Panc1 (cell line): ENCODE measurements at regions not wholly inside any gene's neighbourhood (a gene's known extent, or its start where the extent isn't known, plus 50 kb on each side); places are given as distances from the start of the nearest gene placed in this dataset.

Source experiments
- ATAC-seq: fragments of 200-7000 bp; cut with Tn5 transposase; 2 replicates; pipeline ENCODE4 v1.9.1; 2020; ENCODE audit warnings: mild to moderate bottlenecking, moderate library complexity
- BruUV-seq: library from RNA; stranded (reverse); fragments of 400-500 nt; replicated peaks from 2 replicates; lab custom pipeline; 2021; lab: Mats Ljungman, UMichigan
- CTCF ChIA-PET: fragments of 300-600 bp; sonication (Branson Sonifier 250); formaldehyde crosslinking; loops from one replicate; lab custom pipeline; 2022; ENCODE audit warnings: antibody characterized with exemption; lab: Charles Lee
- POLR2A ChIA-PET: fragments of 300-600 bp; sonication (Branson Sonifier 250); formaldehyde crosslinking; loops from one replicate; lab custom pipeline; 2022; ENCODE audit warnings: antibody characterized with exemption; lab: Charles Lee
- DNase-seq: peaks from one replicate; pipeline ENCODE4 v3.0.0-alpha.2; 2010; ENCODE audit warnings: low read depth, low spot score
- H3K27ac ChIP-seq: 2 replicates; pipeline ENCODE4 v1.5.1; 2011; ENCODE audit warnings: mild to moderate bottlenecking, low read length, inconsistent platforms
- H3K27me3 ChIP-seq: fragments of 200-500 bp; sonication (Bioruptor generic); 2 replicates; pipeline ENCODE4 v1.6.0; 2014; ENCODE audit warnings: low read length, inconsistent platforms; ENCODE audit not compliant: control insufficient read depth, insufficient read depth
- H3K36me3 ChIP-seq: fragments of 200-500 bp; sonication (Bioruptor generic); 2 replicates; pipeline ENCODE4 v1.5.1; 2014; ENCODE audit warnings: inconsistent platforms, mild to moderate bottlenecking, low read length, moderate library complexity; ENCODE audit not compliant: control insufficient read depth, insufficient read depth
- H3K4me1 ChIP-seq: 2 replicates; pipeline ENCODE4 v1.5.1; 2011; ENCODE audit warnings: inconsistent platforms, mild to moderate bottlenecking, low read length, moderate library complexity; ENCODE audit not compliant: control insufficient read depth, insufficient read depth
- H3K4me3 ChIP-seq, 2 experiments: 2 replicates each; pipeline ENCODE4 v1.5.1; 2011 to 2012; ENCODE audit warnings: low read depth in 2 of 2, low read length in 2 of 2, mild to moderate bottlenecking in 2 of 2, inconsistent platforms in 1 of 2, moderate library complexity in 1 of 2
- H3K9me3 ChIP-seq: fragments of 200-500 bp; sonication (Bioruptor generic); 2 replicates; pipeline ENCODE4 v1.5.1; 2014; ENCODE audit warnings: low read depth, mild to moderate bottlenecking, inconsistent platforms, low read length, moderate library complexity; ENCODE audit not compliant: control insufficient read depth, insufficient read depth
- CTCF ChIP-seq: fragments of 450-650 bp; IDR thresholded peaks from 2 replicates; pipeline ENCODE4 v1.5.1; 2017; ENCODE audit warnings: mild to moderate bottlenecking
- POLR2AphosphoS5 ChIP-seq: IDR thresholded peaks from 2 replicates; pipeline ENCODE4 v1.6.1; 2012; ENCODE audit warnings: mild to moderate bottlenecking, low read depth, low read length, moderate library complexity
- SIN3A ChIP-seq: IDR thresholded peaks from 2 replicates; pipeline ENCODE4 v1.6.1; 2012; ENCODE audit warnings: low read depth, mild to moderate bottlenecking, low read length, moderate library complexity, borderline replicate concordance; ENCODE audit not compliant: insufficient read depth
- TCF7L2 ChIP-seq: IDR thresholded peaks from 2 replicates; pipeline ENCODE4 v1.6.1; 2011; ENCODE audit warnings: mild to moderate bottlenecking, low read depth, low read length, inconsistent platforms
- in situ Hi-C: cut with HindIII; loops from 2 replicates; pipeline ENCODE4 v1.10.0; 2016; ENCODE audit warnings: low sequenced_read_pairs, low pct_unique_long_range_greater_than_20kb
- intact Hi-C: fragments of 100-400 bp; cut with micrococcal nuclease; formaldehyde crosslinking; loops from one replicate; pipeline ENCODE4 v1.10.0; 2022; ENCODE audit not compliant: unreplicated experiment
- TF ChIP-seq, protein P1 (sequence below), 2 experiments: IDR thresholded peaks; 2 replicates each; pipeline ENCODE4 v1.6.1; 2011 to 2012; ENCODE audit warnings: low read depth in 2 of 2, control low read depth in 1 of 2, low read length in 1 of 2, mild to moderate bottlenecking in 1 of 2, moderate library complexity in 1 of 2; ENCODE audit not compliant: insufficient read depth in 1 of 2

DNA sequence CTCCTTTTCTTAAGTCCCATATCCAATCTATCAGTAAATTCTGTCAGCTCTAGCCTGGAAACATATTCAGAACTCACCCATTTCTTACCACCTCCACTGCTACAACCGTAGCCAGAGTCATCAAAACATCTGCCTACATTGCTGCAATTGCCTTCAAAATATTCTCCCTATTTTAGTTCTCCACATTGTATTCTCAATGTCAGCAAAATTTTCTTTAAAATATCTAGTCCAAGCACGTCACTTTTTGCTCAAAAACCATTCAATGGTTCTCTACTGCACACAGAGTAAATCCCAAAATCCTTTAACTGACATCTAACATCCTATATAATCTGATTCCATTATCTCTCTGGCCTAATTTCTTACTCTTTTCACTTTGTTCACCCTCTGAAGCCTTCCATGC lies 68.5 kb upstream of the ERBB4 start:
- DNase-seq (no peak), ATAC-seq (no peak)
- no peaks in the 10 kb centered on the region for H3K9me3 ChIP-seq
- no peak overlapping the region for H3K4me3 ChIP-seq
- intact Hi-C loops, result no loop called here
- CTCF ChIA-PET, result no interaction called here
- H3K36me3 ChIP-seq, result no peaks in the 10 kb centered on the region
- H3K27ac ChIP-seq, result no peak overlapping the region
- H3K27me3 ChIP-seq, result no peaks in the 10 kb centered on the region
- BruUV-seq, result no TSS peak
- H3K4me1 ChIP-seq, result no peaks in the 10 kb centered on the region
- TF ChIP-seq SIN3A, result no peak
- no peak for TF ChIP-seq TCF7L2
- TF ChIP-seq POLR2AphosphoS5, result no peak
- no peak for TF ChIP-seq CTCF
- TF ChIP-seq, protein P1, sequence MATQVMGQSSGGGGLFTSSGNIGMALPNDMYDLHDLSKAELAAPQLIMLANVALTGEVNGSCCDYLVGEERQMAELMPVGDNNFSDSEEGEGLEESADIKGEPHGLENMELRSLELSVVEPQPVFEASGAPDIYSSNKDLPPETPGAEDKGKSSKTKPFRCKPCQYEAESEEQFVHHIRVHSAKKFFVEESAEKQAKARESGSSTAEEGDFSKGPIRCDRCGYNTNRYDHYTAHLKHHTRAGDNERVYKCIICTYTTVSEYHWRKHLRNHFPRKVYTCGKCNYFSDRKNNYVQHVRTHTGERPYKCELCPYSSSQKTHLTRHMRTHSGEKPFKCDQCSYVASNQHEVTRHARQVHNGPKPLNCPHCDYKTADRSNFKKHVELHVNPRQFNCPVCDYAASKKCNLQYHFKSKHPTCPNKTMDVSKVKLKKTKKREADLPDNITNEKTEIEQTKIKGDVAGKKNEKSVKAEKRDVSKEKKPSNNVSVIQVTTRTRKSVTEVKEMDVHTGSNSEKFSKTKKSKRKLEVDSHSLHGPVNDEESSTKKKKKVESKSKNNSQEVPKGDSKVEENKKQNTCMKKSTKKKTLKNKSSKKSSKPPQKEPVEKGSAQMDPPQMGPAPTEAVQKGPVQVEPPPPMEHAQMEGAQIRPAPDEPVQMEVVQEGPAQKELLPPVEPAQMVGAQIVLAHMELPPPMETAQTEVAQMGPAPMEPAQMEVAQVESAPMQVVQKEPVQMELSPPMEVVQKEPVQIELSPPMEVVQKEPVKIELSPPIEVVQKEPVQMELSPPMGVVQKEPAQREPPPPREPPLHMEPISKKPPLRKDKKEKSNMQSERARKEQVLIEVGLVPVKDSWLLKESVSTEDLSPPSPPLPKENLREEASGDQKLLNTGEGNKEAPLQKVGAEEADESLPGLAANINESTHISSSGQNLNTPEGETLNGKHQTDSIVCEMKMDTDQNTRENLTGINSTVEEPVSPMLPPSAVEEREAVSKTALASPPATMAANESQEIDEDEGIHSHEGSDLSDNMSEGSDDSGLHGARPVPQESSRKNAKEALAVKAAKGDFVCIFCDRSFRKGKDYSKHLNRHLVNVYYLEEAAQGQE (IDR thresholded peaks at IDR 0.05; ENCODE audit: insufficient read depth in 1 of 2, low read depth in 2 of 2, low read length in 1 of 2), result no peak
- POLR2A ChIA-PET, result no interaction called here
- in situ Hi-C loops, result no loop called here

DNA sequence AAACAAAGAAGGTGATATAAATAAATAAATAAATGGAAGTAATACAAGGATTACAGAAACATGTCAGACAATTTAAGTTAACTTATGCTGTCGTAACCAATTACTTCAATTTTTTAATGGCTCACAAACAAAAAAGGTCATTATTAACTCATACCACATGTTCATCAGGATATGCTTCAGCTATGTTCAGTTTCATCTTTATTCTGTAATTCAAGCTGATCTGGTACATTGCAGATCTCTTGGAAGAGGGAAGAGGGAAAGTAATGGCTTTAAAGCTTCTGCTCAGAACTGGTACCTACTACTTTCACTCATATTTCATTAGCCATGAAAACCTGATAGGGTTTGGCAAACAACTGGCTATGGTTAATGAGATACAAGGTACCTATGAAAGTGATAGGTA lies 67.6 kb upstream of the ERBB4 start:
- intact Hi-C loops (no loop called here), in situ Hi-C loops (no loop called here)
- Histone ChIP-seq H3K27ac (no peak overlapping the region), H3K4me1 (no peaks in the 10 kb centered on the region), H3K4me3 (no peak overlapping the region), H3K36me3 (no peaks in the 10 kb centered on the region), H3K9me3 (no peaks in the 10 kb centered on the region), H3K27me3 (no peaks in the 10 kb centered on the region)
- ChIA-PET CTCF (no interaction called here), POLR2A (no interaction called here)
- DNase-seq (no peak), ATAC-seq (no peak)
- TF ChIP-seq POLR2AphosphoS5, result no peak
- TF ChIP-seq SIN3A, result no peak
- BruUV-seq, result no TSS peak

- H3K27ac ChIP-seq, result no peak overlapping the region
- DNase-seq (no peak), ATAC-seq (no peak)
- ChIA-PET CTCF (interaction anchor here (0.7 kb wide), 1 partner anchor 15 kb away, joined by 3 read pairs; no protein-coding TSS in a partner anchor), POLR2A (no interaction called here)
- H3K36me3 ChIP-seq, result no peaks in the 10 kb centered on the region
- H3K27me3 ChIP-seq, result no peaks in the 10 kb centered on the region
- H3K9me3 ChIP-seq, result no peaks in the 10 kb centered on the region
- no peaks in the 10 kb centered on the region for H3K4me1 ChIP-seq
- TF ChIP-seq CTCF (no peak), SIN3A (no peak), TCF7L2 (no peak), POLR2AphosphoS5 (no peak)
- TF ChIP-seq, protein P1 (IDR thresholded peaks at IDR 0.05; ENCODE audit: insufficient read depth in 1 of 2, low read depth in 2 of 2, low read length in 1 of 2), result no peak
- intact Hi-C loops, result loop anchor here (10.0 kb wide), 1 partner anchor 558 kb away; the partner anchor contains the start of gene IKZF2
- in situ Hi-C loops, result no loop called here
- H3K4me3 ChIP-seq, result no peak overlapping the region
- no TSS peak for BruUV-seq
Measured at GRCh38 chr2:212596688-212597087, 58.1 kb upstream of the ERBB4 start.
